Epithelial cell of esophagus (primary cell): ENCODE measurements at regions not wholly inside any gene's neighbourhood (a gene's known extent, or its start where the extent isn't known, plus 50 kb on each side); places are given as distances from the start of the nearest gene placed in this dataset.

Source experiments
- DNase-seq: peaks from one replicate; pipeline ENCODE4 v3.0.0; 2010; ENCODE audit warnings: low read depth
- H3K4me3 ChIP-seq: 2 replicates; pipeline ENCODE4 v1.5.1; 2011; ENCODE audit warnings: mild to moderate bottlenecking, low read length, control low read depth
- CTCF ChIP-seq: IDR thresholded peaks from 2 replicates; pipeline ENCODE4 v1.5.1; 2011; ENCODE audit warnings: low read depth, mild to moderate bottlenecking, low read length, control low read depth, inconsistent platforms; ENCODE audit not compliant: insufficient read depth; ENCODE audit errors: missing control alignments

- no peak overlapping the region for H3K4me3 ChIP-seq
- DNase-seq = no peak
- TF ChIP-seq CTCF = no peak
Measured at GRCh38 chr3:8246070-8246469, 255.6 kb upstream of the LMCD1 start.

GRCh38 chr3:8253201-8253600, 248.4 kb upstream of the LMCD1 start:
- no peak for TF ChIP-seq CTCF
- H3K4me3 ChIP-seq = no peak overlapping the region
- no peak for DNase-seq

GRCh38 chr3:8254489-8254888, 247.1 kb upstream of the LMCD1 start:
- DNase-seq = peak; percentile 97
- H3K4me3 ChIP-seq = no peak overlapping the region
- TF ChIP-seq CTCF = no peak

GRCh38 chr3:8255725-8256124, 245.9 kb upstream of the LMCD1 start:
- TF ChIP-seq CTCF = no peak
- no peak for DNase-seq
- no peak overlapping the region for H3K4me3 ChIP-seq

GRCh38 chr3:8256441-8257071, 245.1 kb upstream of the LMCD1 start:
- TF ChIP-seq CTCF = no peak
- H3K4me3 ChIP-seq = no peak overlapping the region
- DNase-seq = peak; percentile 16

- TF ChIP-seq CTCF = no peak
- H3K4me3 ChIP-seq = no peak overlapping the region
- DNase-seq = no peak
Measured at GRCh38 chr3:8261018-8261417, 240.6 kb upstream of the LMCD1 start.

- no peak for TF ChIP-seq CTCF
- DNase-seq = peak; percentile 57
- no peak overlapping the region for H3K4me3 ChIP-seq
Measured at GRCh38 chr3:8266730-8267131, 234.9 kb upstream of the LMCD1 start.
